GM12878 (cell line): ENCODE measurements at regions not wholly inside any gene's neighbourhood (a gene's known extent, or its start where the extent isn't known, plus 50 kb on each side); places are given as distances from the start of the nearest gene placed in this dataset.

Source experiments
- ATAC-seq: fragments of 200-7000 bp; cut with Tn5 transposase; 3 replicates; pipeline ENCODE4 v1.9.1; 2020; ENCODE audit warnings: mild to moderate bottlenecking, moderate library complexity
- BruUV-seq: library from RNA; stranded (reverse); fragments of 400-500 nt; replicated peaks from 2 replicates; lab custom pipeline; 2021; lab: Mats Ljungman, UMichigan
- CTCF ChIA-PET: fragments of 300-600 bp; sonication (Branson Sonifier 250); formaldehyde crosslinking; extraction: SDS; loops from one replicate; lab custom pipeline; 2021; ENCODE audit warnings: inconsistent platforms; lab: Yijun Ruan, JAX
- POLR2A ChIA-PET: fragments of 350-600 bp; formaldehyde crosslinking; extraction: SDS; loops from one replicate; lab custom pipeline; 2021; ENCODE audit warnings: inconsistent platforms; lab: Charles Lee
- RAD21 ChIA-PET: fragments of 300-600 bp; sonication (Branson Sonifier 250); formaldehyde crosslinking; loops from one replicate; lab custom pipeline; 2023; ENCODE audit warnings: antibody characterized with exemption; ENCODE audit not compliant: unreplicated experiment; lab: Charles Lee
- SMC1A ChIA-PET: fragments of 300-600 bp; sonication (Branson Sonifier 250); formaldehyde crosslinking; loops from one replicate; lab custom pipeline; 2023; ENCODE audit not compliant: unreplicated experiment, uncharacterized antibody; lab: Charles Lee
- DNase-seq: peaks from one replicate; pipeline ENCODE4 v3.0.0-alpha.2; 2011; ENCODE audit warnings: low read depth, low spot score
- FAIRE-seq: peaks from 3 replicates; lab custom pipeline; 2011; peaks lifted over from hg19 to GRCh38; lab: Jason Lieb, UNC
- H2AFZ ChIP-seq: 2 replicates; pipeline ENCODE4 v1.6.0; 2011; ENCODE audit warnings: low read depth, low read length, control low read depth; ENCODE audit not compliant: control insufficient read depth
- H3K27ac ChIP-seq: 2 replicates; pipeline ENCODE4 v1.5.1; 2011; ENCODE audit warnings: control low read depth; ENCODE audit not compliant: control insufficient read depth, insufficient read depth
- H3K27me3 ChIP-seq, 2 experiments: replicated peaks in 1 of 2; 2 replicates each; pipeline versions ENCODE4 v1.6.0 to v1.6.1; 2011; ENCODE audit warnings: low read length in 1 of 2; ENCODE audit not compliant: control insufficient read depth in 2 of 2, insufficient read depth in 2 of 2
- H3K36me3 ChIP-seq, 2 experiments: 2 replicates each; pipeline ENCODE4 v1.5.1; 2011; ENCODE audit warnings: low read length in 1 of 2; ENCODE audit not compliant: control insufficient read depth in 2 of 2, insufficient read depth in 2 of 2
- H3K4me1 ChIP-seq: 2 replicates; pipeline ENCODE4 v1.6.1; 2011; ENCODE audit warnings: mild to moderate bottlenecking, low read length, moderate library complexity, mixed read lengths; ENCODE audit not compliant: control insufficient read depth, insufficient read depth
- H3K4me2 ChIP-seq: 2 replicates; pipeline ENCODE4 v1.6.0; 2011; ENCODE audit warnings: control low read depth; ENCODE audit not compliant: control insufficient read depth, insufficient read depth
- H3K4me3 ChIP-seq: fragments of 200-600 bp; sonication (generic); 2 replicates; pipeline ENCODE4 v1.5.1; 2016
- H3K79me2 ChIP-seq: 2 replicates; pipeline ENCODE4 v1.6.0; 2011; ENCODE audit warnings: low read length; ENCODE audit not compliant: control insufficient read depth, insufficient read depth
- H3K9ac ChIP-seq: 2 replicates; pipeline ENCODE4 v1.8.0; 2011; ENCODE audit warnings: low read length, control low read depth, mixed read lengths; ENCODE audit not compliant: control insufficient read depth, insufficient read depth
- H3K9me3 ChIP-seq: replicated peaks from 3 replicates; pipeline ENCODE4 v1.5.1; 2011; ENCODE audit warnings: mild to moderate bottlenecking, low read length; ENCODE audit not compliant: control insufficient read depth, insufficient read depth
- H4K20me1 ChIP-seq: 2 replicates; pipeline ENCODE4 v1.6.0; 2011; ENCODE audit not compliant: control insufficient read depth, insufficient read depth
- ATF2 ChIP-seq: IDR thresholded peaks from 2 replicates; pipeline ENCODE4 v1.6.1; 2012; ENCODE audit warnings: low read length, inconsistent platforms
- BMI1 ChIP-seq: fragments of 450-650 bp; IDR thresholded peaks from 2 replicates; pipeline ENCODE4 v1.6.1; 2016; ENCODE audit warnings: mild to moderate bottlenecking, moderate library complexity, borderline replicate concordance
- BRCA1 ChIP-seq: IDR thresholded peaks from 2 replicates; pipeline ENCODE4 v1.6.1; 2011; ENCODE audit warnings: low read depth, low read length, improper control_type of control experiment
- CBX5 ChIP-seq: sonication (generic); IDR thresholded peaks from 2 replicates; pipeline ENCODE4 v1.6.1; 2016; ENCODE audit warnings: low read depth, moderate library complexity, mild to moderate bottlenecking, inconsistent platforms
- CHD4 ChIP-seq: fragments of 200-600 bp; sonication (generic); IDR thresholded peaks from 2 replicates; pipeline ENCODE4 v1.6.1; 2016; ENCODE audit warnings: mild to moderate bottlenecking
- CREM ChIP-seq: IDR thresholded peaks from 2 replicates; pipeline ENCODE4 v1.6.1; 2014; ENCODE audit warnings: antibody characterized with exemption, low read depth
- EP300 ChIP-seq, 2 experiments: fragments of 150-350 bp in 1 of 2; IDR thresholded peaks; 2 replicates each; pipeline ENCODE4 v1.6.1; 2011 to 2012; ENCODE audit warnings: low read depth in 2 of 2, low read length in 2 of 2, borderline replicate concordance in 1 of 2, improper control_type of control experiment in 1 of 2, inconsistent platforms in 1 of 2; ENCODE audit not compliant: control insufficient read depth in 1 of 2
- JUND ChIP-seq: IDR thresholded peaks from 2 replicates; pipeline ENCODE4 v1.6.1; 2012; ENCODE audit warnings: low read depth, mild to moderate bottlenecking, low read length, improper control_type of control experiment, moderate library complexity
- MAX ChIP-seq: IDR thresholded peaks from 2 replicates; pipeline ENCODE4 v1.6.1; 2012; ENCODE audit warnings: low read depth, low read length, improper control_type of control experiment
- PML ChIP-seq: IDR thresholded peaks from 2 replicates; pipeline ENCODE4 v1.6.1; 2012; ENCODE audit warnings: low read length, inconsistent platforms
- SMC3 ChIP-seq: IDR thresholded peaks from 2 replicates; pipeline ENCODE4 v1.6.1; 2011; ENCODE audit warnings: low read length, improper control_type of control experiment, borderline replicate concordance
- SP1 ChIP-seq: IDR thresholded peaks from one replicate; pipeline ENCODE4 v1.6.1; 2011; ENCODE audit warnings: low read depth, low read length
- TARDBP ChIP-seq: IDR thresholded peaks from 2 replicates; pipeline ENCODE4 v1.6.1; 2016; ENCODE audit warnings: borderline replicate concordance
- ZBED1 ChIP-seq: IDR thresholded peaks from 2 replicates; pipeline ENCODE4 v1.6.1; 2016; ENCODE audit warnings: borderline replicate concordance
- ZZZ3 ChIP-seq: IDR thresholded peaks from 2 replicates; pipeline ENCODE4 v1.6.1; 2011; ENCODE audit warnings: low read depth; ENCODE audit not compliant: control insufficient read depth, insufficient read length
- WGBS: methylation state at CpG from one replicate; pipeline ENCODE4 v1.1.6; 2016; ENCODE audit warnings: low lambda C conversion rate; ENCODE audit not compliant: insufficient replicate concordance, insufficient coverage; ENCODE audit errors: missing lambda C conversion rate; 5-methylcytosine and 5-hydroxymethylcytosine counted together
- in situ Hi-C: fragments of 300-500 bp; cut with MboI; formaldehyde crosslinking; loops from 9 replicates; pipeline ENCODE4 v1.14.3; 2018; ENCODE audit warnings: mixed read lengths
- intact Hi-C: fragments of 100-400 bp; cut with micrococcal nuclease; formaldehyde crosslinking; loops from one replicate; pipeline ENCODE4 v1.14.2; 2022; ENCODE audit not compliant: unreplicated experiment
- TF ChIP-seq, protein P1 (sequence below): IDR thresholded peaks from 2 replicates; pipeline ENCODE4 v1.6.1; 2012; ENCODE audit warnings: low read depth, low read length, improper control_type of control experiment
- TF ChIP-seq, protein P2 (sequence below): fragments of 450-650 bp; IDR thresholded peaks from 2 replicates; pipeline ENCODE4 v1.6.1; 2014; ENCODE audit warnings: mild to moderate bottlenecking

GRCh38 chr18:58814317-58814716 is 50.4 kb upstream of the ZNF532 start:
- SMC1A ChIA-PET, result no interaction called here
- RAD21 ChIA-PET, result no interaction called here
- no peak overlapping the region for H2AFZ ChIP-seq
- TF ChIP-seq BMI1 (no peak), CREM (no peak), ZZZ3 (no peak), ZBED1 (no peak), CBX5 (no peak), MAX (no peak), CHD4 (no peak), SP1 (no peak), ATF2 (no peak), BRCA1 (no peak), SMC3 (no peak), TARDBP (no peak), EP300 (IDR thresholded peaks at IDR 0.05; ENCODE audit: borderline replicate concordance in 1 of 2, control insufficient read depth in 1 of 2, low read depth in 2 of 2, low read length in 2 of 2) (no peak), JUND (no peak), PML (no peak)
- TF ChIP-seq, protein P1, sequence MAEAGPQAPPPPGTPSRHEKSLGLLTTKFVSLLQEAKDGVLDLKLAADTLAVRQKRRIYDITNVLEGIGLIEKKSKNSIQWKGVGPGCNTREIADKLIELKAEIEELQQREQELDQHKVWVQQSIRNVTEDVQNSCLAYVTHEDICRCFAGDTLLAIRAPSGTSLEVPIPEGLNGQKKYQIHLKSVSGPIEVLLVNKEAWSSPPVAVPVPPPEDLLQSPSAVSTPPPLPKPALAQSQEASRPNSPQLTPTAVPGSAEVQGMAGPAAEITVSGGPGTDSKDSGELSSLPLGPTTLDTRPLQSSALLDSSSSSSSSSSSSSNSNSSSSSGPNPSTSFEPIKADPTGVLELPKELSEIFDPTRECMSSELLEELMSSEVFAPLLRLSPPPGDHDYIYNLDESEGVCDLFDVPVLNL, result no peak
- TF ChIP-seq, protein P2, sequence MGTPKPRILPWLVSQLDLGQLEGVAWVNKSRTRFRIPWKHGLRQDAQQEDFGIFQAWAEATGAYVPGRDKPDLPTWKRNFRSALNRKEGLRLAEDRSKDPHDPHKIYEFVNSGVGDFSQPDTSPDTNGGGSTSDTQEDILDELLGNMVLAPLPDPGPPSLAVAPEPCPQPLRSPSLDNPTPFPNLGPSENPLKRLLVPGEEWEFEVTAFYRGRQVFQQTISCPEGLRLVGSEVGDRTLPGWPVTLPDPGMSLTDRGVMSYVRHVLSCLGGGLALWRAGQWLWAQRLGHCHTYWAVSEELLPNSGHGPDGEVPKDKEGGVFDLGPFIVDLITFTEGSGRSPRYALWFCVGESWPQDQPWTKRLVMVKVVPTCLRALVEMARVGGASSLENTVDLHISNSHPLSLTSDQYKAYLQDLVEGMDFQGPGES, result no peak
- H3K27me3 ChIP-seq, result no peaks in the 10 kb centered on the region
- no peak for ATAC-seq
- WGBS, result 3% methylated on average over 4 of the region's 4 CpGs
- no peaks in the 10 kb centered on the region for H4K20me1 ChIP-seq
- CTCF ChIA-PET, result no interaction called here
- H3K4me3 ChIP-seq, result no peak overlapping the region
- in situ Hi-C loops, result no loop called here
- no TSS peak for BruUV-seq
- H3K36me3 ChIP-seq, result no peaks in the 10 kb centered on the region
- no peak overlapping the region for H3K27ac ChIP-seq
- no peak for DNase-seq
- no peak for FAIRE-seq
- H3K4me2 ChIP-seq, result no peak overlapping the region
- intact Hi-C loops, result no loop called here
- POLR2A ChIA-PET, result no interaction called here
- peaks cover 4% of the 10 kb centered on the region for H3K4me1 ChIP-seq
- no peaks in the 10 kb centered on the region for H3K79me2 ChIP-seq
- H3K9me3 ChIP-seq, result peaks cover 15% of the 10 kb centered on the region
- H3K9ac ChIP-seq, result no peak overlapping the region
